ENCODE measurements at regions not wholly inside any gene's neighbourhood (a gene's known extent, or its start where the extent isn't known, plus 50 kb on each side); places are given as distances from the start of the nearest gene placed in this dataset.

- TF ChIP-seq REST (IDR thresholded peaks at IDR 0.05) (no peak), ZBTB33 (IDR thresholded peaks at IDR 0.05) (no peak), SP1 (IDR thresholded peaks at IDR 0.05) (no peak)
These were observed 186.9 kb downstream of the MATN1 start (continued) for GRCh38 chr1:30536530-30536929.

GRCh38 chr1:30535595-30536325 lies 187.6 kb downstream of the MATN1 start:
- TF ChIP-seq YY1 (IDR thresholded peaks at IDR 0.05) (no peak), TAF1 (conservative IDR thresholded peaks at IDR 0.05) (no peak), REST (IDR thresholded peaks at IDR 0.05) (no peak), MAX (IDR thresholded peaks at IDR 0.05) (no peak), FOXA2 (IDR thresholded peaks at IDR 0.05) (no peak), ATF3 (IDR thresholded peaks at IDR 0.05) (no peak), RXRA (IDR thresholded peaks at IDR 0.05) (no peak)
- H3K4me3 ChIP-seq (ENCODE audit: low read depth in 1 of 3, low read length in 3 of 3): no peak overlapping the region
- peak; percentile 26 for DNase-seq (ENCODE audit: low spot score)

GRCh38 chr1:30534551-30534940 lies 188.8 kb downstream of the MATN1 start:
- H3K27ac ChIP-seq (ENCODE audit: low read depth in 1 of 2, low read length in 2 of 2): no peak overlapping the region
- H3K9ac ChIP-seq (ENCODE audit: low read depth in 1 of 2, low read length in 2 of 2): no peak overlapping the region
- no peaks in the 10 kb centered on the region for H3K4me1 ChIP-seq (ENCODE audit: control insufficient read depth in 4 of 4, insufficient read depth in 4 of 4, low read length in 3 of 4)
- no peaks in the 10 kb centered on the region for H3K27me3 ChIP-seq (ENCODE audit: control insufficient read depth in 4 of 4, insufficient read depth in 4 of 4, low read length in 3 of 4)
- DNase-seq (ENCODE audit: low spot score): no peak
- H3K9me3 ChIP-seq (ENCODE audit: control insufficient read depth in 4 of 4, low read length in 3 of 4): no peaks in the 10 kb centered on the region
- no peaks in the 10 kb centered on the region for H3K36me3 ChIP-seq (ENCODE audit: control insufficient read depth in 4 of 4, insufficient read depth in 3 of 4, low read depth in 1 of 4, low read length in 3 of 4)
- 60% methylated on average over 3 of the region's 3 CpGs for WGBS
- H3K4me3 ChIP-seq (ENCODE audit: low read depth in 1 of 3, low read length in 3 of 3): no peak overlapping the region
- TF ChIP-seq GABPA (IDR thresholded peaks at IDR 0.05 in 1 of 2, conservative IDR thresholded peaks at IDR 0.05 in 1 of 2) (no peak), RAD21 (IDR thresholded peaks at IDR 0.05) (no peak), NR2F2 (IDR thresholded peaks at IDR 0.05) (no peak), HNF4G (IDR thresholded peaks at IDR 0.05) (no peak), JUND (IDR thresholded peaks at IDR 0.05) (no peak), REST (IDR thresholded peaks at IDR 0.05) (no peak), ATF3 (IDR thresholded peaks at IDR 0.05) (no peak), MAX (IDR thresholded peaks at IDR 0.05) (no peak), EGR1 (IDR thresholded peaks at IDR 0.05; ENCODE audit: low read depth in 2 of 2) (no peak), SP1 (IDR thresholded peaks at IDR 0.05) (no peak)

More at GRCh38 chr1:30535595-30536325, 187.6 kb downstream of the MATN1 start:
- Histone ChIP-seq H3K27ac (ENCODE audit: low read depth in 1 of 2, low read length in 2 of 2) (no peak overlapping the region), H3K9me3 (ENCODE audit: control insufficient read depth in 4 of 4, low read length in 3 of 4) (no peaks in the 10 kb centered on the region), H3K36me3 (ENCODE audit: control insufficient read depth in 4 of 4, insufficient read depth in 3 of 4, low read depth in 1 of 4, low read length in 3 of 4) (no peaks in the 10 kb centered on the region), H3K9ac (ENCODE audit: low read depth in 1 of 2, low read length in 2 of 2) (no peak overlapping the region), H3K27me3 (ENCODE audit: control insufficient read depth in 4 of 4, insufficient read depth in 4 of 4, low read length in 3 of 4) (no peaks in the 10 kb centered on the region), H3K4me1 (ENCODE audit: control insufficient read depth in 4 of 4, insufficient read depth in 4 of 4, low read length in 3 of 4) (no peaks in the 10 kb centered on the region)
- 56% methylated on average over 6 of the region's 6 CpGs for WGBS
